ENCODE measurements at regions not wholly inside any gene's neighbourhood (a gene's known extent, or its start where the extent isn't known, plus 50 kb on each side); places are given as distances from the start of the nearest gene placed in this dataset.

- TF ChIP-seq ZNF274 (IDR thresholded peaks at IDR 0.05; ENCODE audit: borderline replicate concordance, low read depth, low read length) = no peak
- TF ChIP-seq ZNF175 (CRISPR knock-in tag; IDR thresholded peaks at IDR 0.05; ENCODE audit: low read depth) = no peak
- no peak for TF ChIP-seq REST (IDR thresholded peaks at IDR 0.05; ENCODE audit: borderline replicate concordance)
- TF ChIP-seq REST (CRISPR knock-in tag; IDR thresholded peaks at IDR 0.05; ENCODE audit: low read depth) = no peak
These were observed 55.1 kb upstream of the ST8SIA3 start for GRCh38 chr18:57297306-57297705.
